Vagina (tissue), 2 donors: ENCODE measurements at regions not wholly inside any gene's neighbourhood (a gene's known extent, or its start where the extent isn't known, plus 50 kb on each side); places are given as distances from the start of the nearest gene placed in this dataset.

Experiments
- DNase-seq, 2 donors: peaks; one replicate each; pipeline ENCODE4 v3.0.0-alpha.2; 2017; ENCODE audit errors: extremely low spot score in 2 of 2
- H3K27ac ChIP-seq: fragments of 200-600 bp; sonication (generic); one replicate; pipeline ENCODE4 v1.5.1; 2019
- H3K27me3 ChIP-seq: fragments of 200-600 bp; sonication (generic); one replicate; pipeline ENCODE4 v1.5.1; 2019
- H3K36me3 ChIP-seq, 2 donors: fragments of 200-600 bp; sonication (generic); one replicate each; pipeline ENCODE4 v1.5.1; 2017 to 2019
- H3K4me1 ChIP-seq: fragments of 200-600 bp; sonication (generic); one replicate; pipeline ENCODE4 v1.5.1; 2019
- H3K4me3 ChIP-seq, 2 donors: fragments of 200-600 bp; sonication (generic); 1 replicate in 1 of 2; 2 replicates in 1 of 2; pipeline ENCODE4 v1.5.1; 2016 to 2019
- H3K9me3 ChIP-seq: fragments of 200-600 bp; sonication (generic); one replicate; pipeline ENCODE4 v1.5.1; 2019
- CTCF ChIP-seq, 3 experiments: fragments of 450-650 bp in 2 of 3; fragments of 200-600 bp in 1 of 3; sonication (generic) in 1 of 3; IDR thresholded peaks; one replicate each; pipeline ENCODE4 v1.5.1; 2017 to 2019; ENCODE audit warnings: antibody characterized with exemption in 3 of 3, mild to moderate bottlenecking in 2 of 3, moderate library complexity in 2 of 3
- POLR2A ChIP-seq, 2 donors: fragments of 450-650 bp; IDR thresholded peaks; one replicate each; pipeline ENCODE4 v1.6.1; 2017; ENCODE audit warnings: antibody characterized with exemption in 2 of 2, mild to moderate bottlenecking in 2 of 2, moderate library complexity in 2 of 2
- POLR2AphosphoS5 ChIP-seq, 2 donors: sonication (generic); formaldehyde crosslinking; IDR thresholded peaks; one replicate each; pipeline ENCODE4 v1.9.0; 2017; ENCODE audit warnings: antibody characterized with exemption in 2 of 2, mild to moderate bottlenecking in 2 of 2, low read depth in 1 of 2; ENCODE audit not compliant: insufficient read depth in 1 of 2
- intact Hi-C: fragments of 100-400 bp; cut with DNase I; formaldehyde crosslinking; loops from one replicate; pipeline ENCODE4 v1.15.1; 2023

- TF ChIP-seq POLR2A (IDR thresholded peaks at IDR 0.05) (no peak), CTCF (IDR thresholded peaks at IDR 0.05) (no peak), POLR2AphosphoS5 (IDR thresholded peaks at IDR 0.05; ENCODE audit: insufficient read depth in 1 of 2, low read depth in 1 of 2) (no peak)
- H3K4me1 ChIP-seq = no peaks in the 10 kb centered on the region
- H3K36me3 ChIP-seq = no peaks in the 10 kb centered on the region
- no peak for DNase-seq
- no peak overlapping the region for H3K4me3 ChIP-seq
- no peaks in the 10 kb centered on the region for H3K27me3 ChIP-seq
- intact Hi-C loops = no loop called here
- no peaks in the 10 kb centered on the region for H3K9me3 ChIP-seq
- no peak overlapping the region for H3K27ac ChIP-seq
Observed at GRCh38 chr12:84704856-84705255, 207.7 kb downstream of the SLC6A15 start.

DNA sequence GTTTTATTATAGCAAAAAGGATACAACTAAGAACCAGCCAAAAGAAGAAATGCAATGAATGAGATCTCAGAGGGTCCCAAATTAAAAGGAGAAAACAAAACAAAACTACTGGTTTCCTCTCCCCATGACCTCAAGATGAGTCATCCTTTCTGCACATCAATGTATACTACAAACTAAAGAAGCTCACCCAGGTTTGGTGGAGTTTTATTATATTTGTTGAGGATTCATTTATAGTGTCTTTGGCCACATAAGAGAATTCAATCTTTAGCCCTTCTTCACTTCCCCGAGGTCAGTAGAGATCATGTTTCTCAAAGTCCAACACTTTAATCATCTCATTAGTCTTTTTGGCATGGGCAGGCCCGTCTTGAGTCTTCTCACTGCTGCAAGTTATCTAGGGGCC lies 210.6 kb downstream of the SLC6A15 start:
- no peaks in the 10 kb centered on the region for H3K4me1 ChIP-seq
- H3K27ac ChIP-seq = no peak overlapping the region
- no peaks in the 10 kb centered on the region for H3K9me3 ChIP-seq
- H3K27me3 ChIP-seq = no peaks in the 10 kb centered on the region
- intact Hi-C loops = no loop called here
- H3K4me3 ChIP-seq = no peak overlapping the region
- no peak for DNase-seq
- H3K36me3 ChIP-seq = no peaks in the 10 kb centered on the region
- TF ChIP-seq POLR2A (IDR thresholded peaks at IDR 0.05) (no peak), POLR2AphosphoS5 (IDR thresholded peaks at IDR 0.05; ENCODE audit: insufficient read depth in 1 of 2, low read depth in 1 of 2) (no peak), CTCF (IDR thresholded peaks at IDR 0.05) (no peak)

DNA sequence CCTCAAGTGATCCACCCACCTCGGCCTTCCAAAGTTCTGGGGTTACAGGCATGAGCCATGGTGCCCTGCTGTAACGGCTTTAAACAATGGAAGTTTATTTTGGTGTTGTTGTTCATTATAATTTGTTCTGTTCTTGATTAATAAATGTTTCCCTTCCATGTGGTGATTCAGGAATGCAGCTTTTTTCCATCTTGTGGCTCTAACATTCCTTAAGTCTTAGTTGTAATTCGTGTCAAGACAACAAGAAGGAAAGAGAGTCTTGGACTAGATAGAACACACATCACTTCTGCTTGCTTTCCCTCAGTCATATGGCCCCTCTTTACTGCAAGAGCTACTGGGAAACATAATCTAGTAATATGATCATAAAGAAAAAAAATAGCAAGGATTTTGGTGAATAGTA lies 211.6 kb downstream of the SLC6A15 start:
- no peaks in the 10 kb centered on the region for H3K27me3 ChIP-seq
- intact Hi-C loops = no loop called here
- H3K9me3 ChIP-seq = no peaks in the 10 kb centered on the region
- no peak overlapping the region for H3K4me3 ChIP-seq
- no peak for TF ChIP-seq CTCF (IDR thresholded peaks at IDR 0.05)
- TF ChIP-seq POLR2AphosphoS5 (IDR thresholded peaks at IDR 0.05; ENCODE audit: insufficient read depth in 1 of 2, low read depth in 1 of 2) = no peak
- TF ChIP-seq POLR2A (IDR thresholded peaks at IDR 0.05) = no peak
- H3K36me3 ChIP-seq = no peaks in the 10 kb centered on the region
- no peak for DNase-seq
- H3K27ac ChIP-seq = no peak overlapping the region
- H3K4me1 ChIP-seq = no peaks in the 10 kb centered on the region

DNA sequence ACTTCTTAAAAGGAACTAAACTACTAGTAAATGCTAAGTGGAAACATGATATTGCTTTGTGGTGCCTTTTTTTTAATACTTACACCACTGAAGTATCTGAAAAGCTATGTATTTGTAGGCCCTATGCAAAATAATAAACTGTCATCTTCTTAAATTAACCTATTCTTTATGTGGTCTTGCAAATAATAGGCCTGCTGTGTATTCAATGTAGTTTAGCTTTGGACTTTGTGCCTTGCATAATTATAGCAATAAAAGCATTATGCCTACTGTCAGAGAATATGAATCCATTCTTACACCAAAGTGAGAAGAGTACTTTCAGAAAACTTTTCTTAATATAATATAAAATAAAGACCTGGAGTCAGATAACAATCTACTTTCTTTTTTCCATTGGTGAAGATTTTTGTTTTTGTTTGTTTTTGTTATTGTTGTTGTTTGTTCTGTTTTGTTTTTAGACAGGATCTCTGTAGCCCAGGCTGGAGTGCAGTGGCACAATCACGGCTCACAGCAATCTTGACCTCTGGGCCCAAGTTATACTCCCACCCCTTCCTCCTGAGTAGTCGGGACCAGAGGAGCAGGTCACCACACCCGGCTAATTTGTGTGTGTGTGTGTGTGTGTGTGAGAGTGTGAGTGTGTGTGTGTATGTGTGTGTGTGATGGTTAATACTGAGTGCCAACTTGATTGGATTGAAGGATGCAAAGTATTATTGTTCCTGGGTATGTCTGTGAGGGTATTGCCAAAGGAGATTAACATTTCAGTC lies 213.8 kb downstream of the SLC6A15 start:
- DNase-seq = no peak
- no peaks in the 10 kb centered on the region for H3K4me1 ChIP-seq
- no peak for TF ChIP-seq POLR2AphosphoS5 (IDR thresholded peaks at IDR 0.05; ENCODE audit: insufficient read depth in 1 of 2, low read depth in 1 of 2)
- no peak for TF ChIP-seq POLR2A (IDR thresholded peaks at IDR 0.05)
- TF ChIP-seq CTCF (IDR thresholded peaks at IDR 0.05) = no peak
- no peaks in the 10 kb centered on the region for H3K9me3 ChIP-seq
- H3K27ac ChIP-seq = no peak overlapping the region
- no peaks in the 10 kb centered on the region for H3K36me3 ChIP-seq
- intact Hi-C loops = no loop called here
- H3K27me3 ChIP-seq = no peaks in the 10 kb centered on the region
- H3K4me3 ChIP-seq = no peak overlapping the region

- Histone ChIP-seq H3K4me3 (no peak overlapping the region), H3K4me1 (no peaks in the 10 kb centered on the region), H3K27me3 (no peaks in the 10 kb centered on the region), H3K27ac (no peak overlapping the region), H3K36me3 (no peaks in the 10 kb centered on the region), H3K9me3 (no peaks in the 10 kb centered on the region)
- TF ChIP-seq CTCF (IDR thresholded peaks at IDR 0.05) = no peak
- no peak for TF ChIP-seq POLR2A (IDR thresholded peaks at IDR 0.05)
- no peak for TF ChIP-seq POLR2AphosphoS5 (IDR thresholded peaks at IDR 0.05; ENCODE audit: insufficient read depth in 1 of 2, low read depth in 1 of 2)
- intact Hi-C loops = no loop called here
- DNase-seq = no peak
Observed at GRCh38 chr12:84696908-84697540, 215.6 kb downstream of the SLC6A15 start.
